Gastrocnemius medialis (tissue), 4 donors: ENCODE measurements at regions not wholly inside any gene's neighbourhood (a gene's known extent, or its start where the extent isn't known, plus 50 kb on each side); places are given as distances from the start of the nearest gene placed in this dataset.

Experiments used
- ATAC-seq, 2 donors: fragments of 150-250 bp; one replicate each; pipeline ENCODE4 v1.9.1; 2016
- DNase-seq, 2 donors: peaks; one replicate each; pipeline ENCODE4 v3.0.0-alpha.2; 2019
- H3K27ac ChIP-seq, 4 donors: fragments of 200-600 bp; sonication (generic); 1 replicate in 1 of 4; 2 replicates in 3 of 4; pipeline ENCODE4 v1.5.1; 2016 to 2018; ENCODE audit warnings: mild to moderate bottlenecking in 2 of 4, moderate library complexity in 1 of 4
- H3K27me3 ChIP-seq, 3 donors: fragments of 200-600 bp; sonication (generic) in 2 of 3; 1 replicate in 1 of 3; 2 replicates in 2 of 3; pipeline versions ENCODE4 v1.5.1 to v1.6.0; 2016 to 2019; ENCODE audit warnings: mild to moderate bottlenecking in 1 of 3, moderate library complexity in 1 of 3
- H3K36me3 ChIP-seq, 2 donors: fragments of 200-600 bp; sonication (generic) in 1 of 2; one replicate each; pipeline ENCODE4 v1.5.1; 2017 to 2018
- H3K4me1 ChIP-seq, 2 donors: fragments of 200-600 bp; sonication (generic) in 1 of 2; one replicate each; pipeline ENCODE4 v1.5.1; 2016 to 2017; ENCODE audit warnings: mild to moderate bottlenecking in 2 of 2
- H3K4me3 ChIP-seq, 4 donors: fragments of 200-600 bp; sonication (generic) in 3 of 4; 1 replicate in 1 of 4; 2 replicates in 3 of 4; pipeline ENCODE4 v1.5.1; 2016 to 2019; ENCODE audit warnings: mild to moderate bottlenecking in 2 of 4
- H3K9me3 ChIP-seq, 3 donors: fragments of 200-600 bp; sonication (generic) in 2 of 3; 1 replicate in 1 of 3; 2 replicates in 2 of 3; pipeline ENCODE4 v1.5.1; 2016 to 2019
- POLR2A ChIP-seq, 2 donors: fragments of 450-650 bp; IDR thresholded peaks; one replicate each; pipeline ENCODE4 v1.6.1; 2017; ENCODE audit warnings: antibody characterized with exemption in 2 of 2, mild to moderate bottlenecking in 2 of 2, moderate library complexity in 2 of 2
- in situ Hi-C, 4 donors: fragments of 200-750 bp; cut with MboI; loops; one replicate each; pipeline versions ENCODE4 v1.15.0 to v1.8.0; 2017; ENCODE audit warnings: low sequenced_read_pairs in 4 of 4
- intact Hi-C: fragments of 100-400 bp; cut with DNase I; formaldehyde crosslinking; loops from one replicate; pipeline ENCODE4 v1.15.1; 2023; ENCODE audit warnings: low total_unique reads
- TF ChIP-seq, protein P1 (sequence below), 5 experiments: fragments of 450-650 bp in 3 of 5; fragments of 200-600 bp in 2 of 5; sonication (generic) in 2 of 5; IDR thresholded peaks in 4 of 5; conservative IDR thresholded peaks in 1 of 5; 1 replicate in 4 of 5; 2 replicates in 1 of 5; pipeline ENCODE4 v1.5.1; 2016 to 2019; ENCODE audit warnings: antibody characterized with exemption in 5 of 5, mild to moderate bottlenecking in 3 of 5, moderate library complexity in 3 of 5

DNA sequence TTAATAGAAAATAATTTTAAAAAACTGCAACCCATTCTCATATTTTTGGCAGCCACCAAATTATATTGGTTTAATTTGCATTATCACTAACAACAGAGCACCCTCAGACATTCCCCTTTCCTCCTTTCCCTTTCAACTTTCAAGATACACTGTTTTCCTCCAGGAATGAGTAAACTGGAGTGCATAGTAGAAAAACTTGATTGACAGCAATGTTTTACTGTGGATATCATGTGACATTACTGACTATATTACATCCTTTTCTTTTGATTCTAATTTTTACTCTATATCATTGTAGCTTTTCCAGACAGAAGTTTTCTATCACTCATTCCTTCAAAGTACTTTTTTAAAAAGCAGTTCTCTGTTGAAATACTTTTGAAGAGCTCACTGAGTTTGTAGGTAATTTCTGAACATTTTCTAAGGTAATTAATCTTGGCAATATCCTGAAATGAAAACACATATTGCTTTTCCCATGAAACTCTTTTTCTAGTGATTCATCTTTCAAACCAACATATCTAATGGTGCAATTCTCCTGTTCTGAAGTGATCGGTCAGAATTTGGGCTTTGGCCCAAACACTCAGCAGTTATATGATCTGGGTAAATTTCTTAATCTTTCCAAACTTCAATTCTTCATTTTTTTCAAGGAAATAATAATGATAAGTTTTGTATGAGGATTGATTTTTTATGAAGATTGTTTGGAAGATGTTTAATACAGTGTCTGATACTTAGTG is 920.4 kb upstream of the EPHA5 start:
- H3K27ac ChIP-seq = no peak overlapping the region
- intact Hi-C loops = no loop called here
- TF ChIP-seq, protein P1, sequence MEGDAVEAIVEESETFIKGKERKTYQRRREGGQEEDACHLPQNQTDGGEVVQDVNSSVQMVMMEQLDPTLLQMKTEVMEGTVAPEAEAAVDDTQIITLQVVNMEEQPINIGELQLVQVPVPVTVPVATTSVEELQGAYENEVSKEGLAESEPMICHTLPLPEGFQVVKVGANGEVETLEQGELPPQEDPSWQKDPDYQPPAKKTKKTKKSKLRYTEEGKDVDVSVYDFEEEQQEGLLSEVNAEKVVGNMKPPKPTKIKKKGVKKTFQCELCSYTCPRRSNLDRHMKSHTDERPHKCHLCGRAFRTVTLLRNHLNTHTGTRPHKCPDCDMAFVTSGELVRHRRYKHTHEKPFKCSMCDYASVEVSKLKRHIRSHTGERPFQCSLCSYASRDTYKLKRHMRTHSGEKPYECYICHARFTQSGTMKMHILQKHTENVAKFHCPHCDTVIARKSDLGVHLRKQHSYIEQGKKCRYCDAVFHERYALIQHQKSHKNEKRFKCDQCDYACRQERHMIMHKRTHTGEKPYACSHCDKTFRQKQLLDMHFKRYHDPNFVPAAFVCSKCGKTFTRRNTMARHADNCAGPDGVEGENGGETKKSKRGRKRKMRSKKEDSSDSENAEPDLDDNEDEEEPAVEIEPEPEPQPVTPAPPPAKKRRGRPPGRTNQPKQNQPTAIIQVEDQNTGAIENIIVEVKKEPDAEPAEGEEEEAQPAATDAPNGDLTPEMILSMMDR (IDR thresholded peaks at IDR 0.05 in 4 of 5, conservative IDR thresholded peaks at IDR 0.05 in 1 of 5) = no peak
- TF ChIP-seq POLR2A (IDR thresholded peaks at IDR 0.05) = no peak
- H3K36me3 ChIP-seq = no peaks in the 10 kb centered on the region
- DNase-seq (no peak), ATAC-seq (no peak)
- H3K4me3 ChIP-seq = no peak overlapping the region
- H3K27me3 ChIP-seq = no peaks in the 10 kb centered on the region
- H3K4me1 ChIP-seq = no peaks in the 10 kb centered on the region
- no peaks in the 10 kb centered on the region for H3K9me3 ChIP-seq
- in situ Hi-C loops = no loop called here

DNA sequence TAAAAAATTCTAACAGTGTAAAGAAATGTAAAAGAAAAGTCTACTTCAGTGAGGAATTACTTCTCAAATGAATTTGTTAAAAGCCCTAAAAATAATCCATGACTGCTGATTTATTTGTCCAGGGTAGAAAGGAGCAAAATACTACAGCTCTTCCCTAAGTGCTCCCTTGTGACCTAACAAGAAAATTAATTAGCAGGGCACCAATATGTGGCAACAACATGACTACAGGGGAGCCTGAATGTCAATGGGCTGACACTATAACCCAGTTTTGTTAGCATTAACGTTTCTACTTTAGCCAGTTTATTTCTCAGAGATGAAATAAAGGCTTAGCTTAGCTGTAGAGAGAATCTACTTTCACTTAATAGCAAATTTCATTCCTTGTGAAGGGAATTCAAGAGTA is 918.9 kb upstream of the EPHA5 start:
- Histone ChIP-seq H3K36me3 (no peaks in the 10 kb centered on the region), H3K9me3 (no peaks in the 10 kb centered on the region), H3K27me3 (no peaks in the 10 kb centered on the region), H3K4me3 (no peak overlapping the region), H3K4me1 (no peaks in the 10 kb centered on the region), H3K27ac (no peak overlapping the region)
- in situ Hi-C loops = no loop called here
- intact Hi-C loops = no loop called here
- no peak for TF ChIP-seq POLR2A (IDR thresholded peaks at IDR 0.05)
- TF ChIP-seq, protein P1 (IDR thresholded peaks at IDR 0.05 in 4 of 5, conservative IDR thresholded peaks at IDR 0.05 in 1 of 5) = no peak
- DNase-seq (no peak), ATAC-seq (no peak)

DNA sequence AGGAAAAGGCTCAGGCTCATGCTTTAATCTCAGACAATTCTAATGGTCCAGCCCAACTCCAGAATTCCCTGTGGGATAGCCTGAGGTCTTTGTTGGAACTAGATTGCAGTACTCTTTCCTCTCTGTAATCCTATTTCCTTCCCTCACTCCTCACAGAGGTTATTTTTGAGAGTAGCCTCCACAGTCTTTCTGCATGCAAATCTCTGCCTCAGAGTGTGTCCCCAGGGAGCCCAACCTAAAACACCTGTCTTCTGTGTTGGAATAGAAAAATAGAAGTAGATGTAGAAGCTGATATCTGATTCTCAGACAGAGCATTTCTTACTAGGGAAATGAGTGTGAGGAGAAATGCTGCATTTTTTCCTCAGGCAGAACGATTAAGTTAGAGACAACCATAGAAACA is 915.5 kb upstream of the EPHA5 start:
- DNase-seq (no peak), ATAC-seq (no peak)
- H3K9me3 ChIP-seq = no peaks in the 10 kb centered on the region
- no peaks in the 10 kb centered on the region for H3K36me3 ChIP-seq
- no peaks in the 10 kb centered on the region for H3K27me3 ChIP-seq
- no peak overlapping the region for H3K4me3 ChIP-seq
- H3K27ac ChIP-seq = no peak overlapping the region
- no peaks in the 10 kb centered on the region for H3K4me1 ChIP-seq
- TF ChIP-seq, protein P1 (IDR thresholded peaks at IDR 0.05 in 4 of 5, conservative IDR thresholded peaks at IDR 0.05 in 1 of 5) = no peak
- TF ChIP-seq POLR2A (IDR thresholded peaks at IDR 0.05) = no peak
- in situ Hi-C loops (no loop called here), intact Hi-C loops (no loop called here)

DNA sequence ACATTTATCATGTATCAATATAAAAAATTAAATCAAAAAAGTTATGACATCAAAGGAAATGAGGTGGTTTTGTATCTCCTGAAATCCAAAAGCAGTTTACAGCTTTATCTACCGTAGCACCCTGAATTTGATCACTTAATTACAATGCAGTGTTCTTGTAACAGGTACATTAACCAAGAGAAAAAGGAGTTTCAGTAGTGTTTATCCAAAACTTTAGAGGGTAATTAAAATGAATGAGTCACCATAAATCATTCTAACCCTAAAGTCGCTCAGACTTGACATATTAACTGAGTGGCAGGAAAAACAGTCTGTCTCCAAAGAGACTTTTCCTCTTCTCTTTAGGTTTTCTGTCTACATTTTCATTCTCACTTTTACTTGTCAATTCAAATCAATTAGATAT is 907.6 kb upstream of the EPHA5 start:
- intact Hi-C loops = no loop called here
- H3K27ac ChIP-seq = no peak overlapping the region
- in situ Hi-C loops = no loop called here
- no peaks in the 10 kb centered on the region for H3K27me3 ChIP-seq
- H3K4me3 ChIP-seq = no peak overlapping the region
- no peak for TF ChIP-seq POLR2A (IDR thresholded peaks at IDR 0.05)
- TF ChIP-seq, protein P1 (IDR thresholded peaks at IDR 0.05 in 4 of 5, conservative IDR thresholded peaks at IDR 0.05 in 1 of 5) = no peak
- DNase-seq (no peak), ATAC-seq (no peak)
- H3K9me3 ChIP-seq = no peaks in the 10 kb centered on the region
- H3K4me1 ChIP-seq = no peaks in the 10 kb centered on the region
- no peaks in the 10 kb centered on the region for H3K36me3 ChIP-seq
